Omental fat pad (tissue), 3 donors: ENCODE measurements at regions not wholly inside any gene's neighbourhood (a gene's known extent, or its start where the extent isn't known, plus 50 kb on each side); places are given as distances from the start of the nearest gene placed in this dataset.

ENCODE experiments used
- ATAC-seq: fragments of 150-250 bp; one replicate; pipeline ENCODE4 v1.9.1; 2016; ENCODE audit warnings: mild to moderate bottlenecking, moderate library complexity; ENCODE audit not compliant: low FRiP score
- DNase-seq: peaks from one replicate; pipeline ENCODE4 v3.0.0-alpha.2; 2019; ENCODE audit warnings: low spot score
- TF ChIP-seq, protein P1 (sequence below), 3 donors: fragments of 450-650 bp; IDR thresholded peaks; one replicate each; pipeline ENCODE4 v1.5.1; 2016 to 2017; ENCODE audit warnings: antibody characterized with exemption in 3 of 3, mild to moderate bottlenecking in 3 of 3, moderate library complexity in 2 of 3

DNA sequence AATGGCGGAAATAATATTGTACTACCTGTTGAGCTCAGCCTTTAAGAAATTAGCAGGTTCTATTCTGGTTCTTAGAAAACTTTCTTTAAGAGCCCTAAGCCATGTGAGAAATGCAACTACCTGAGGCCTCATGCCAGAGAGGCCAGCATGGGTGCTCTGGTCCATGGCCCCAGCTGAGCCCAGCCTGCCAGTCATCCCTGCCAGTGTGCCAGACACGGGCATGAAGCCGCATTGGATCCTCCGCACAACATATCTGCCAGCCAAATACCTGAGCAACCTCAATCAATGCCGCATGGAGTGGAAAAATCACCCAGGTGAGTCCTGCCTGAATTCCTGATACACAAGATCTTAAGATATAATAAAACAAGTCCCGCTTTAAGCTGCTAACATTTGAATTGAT lies 91.8 kb downstream of the C21orf91 start:
- TF ChIP-seq, protein P1, sequence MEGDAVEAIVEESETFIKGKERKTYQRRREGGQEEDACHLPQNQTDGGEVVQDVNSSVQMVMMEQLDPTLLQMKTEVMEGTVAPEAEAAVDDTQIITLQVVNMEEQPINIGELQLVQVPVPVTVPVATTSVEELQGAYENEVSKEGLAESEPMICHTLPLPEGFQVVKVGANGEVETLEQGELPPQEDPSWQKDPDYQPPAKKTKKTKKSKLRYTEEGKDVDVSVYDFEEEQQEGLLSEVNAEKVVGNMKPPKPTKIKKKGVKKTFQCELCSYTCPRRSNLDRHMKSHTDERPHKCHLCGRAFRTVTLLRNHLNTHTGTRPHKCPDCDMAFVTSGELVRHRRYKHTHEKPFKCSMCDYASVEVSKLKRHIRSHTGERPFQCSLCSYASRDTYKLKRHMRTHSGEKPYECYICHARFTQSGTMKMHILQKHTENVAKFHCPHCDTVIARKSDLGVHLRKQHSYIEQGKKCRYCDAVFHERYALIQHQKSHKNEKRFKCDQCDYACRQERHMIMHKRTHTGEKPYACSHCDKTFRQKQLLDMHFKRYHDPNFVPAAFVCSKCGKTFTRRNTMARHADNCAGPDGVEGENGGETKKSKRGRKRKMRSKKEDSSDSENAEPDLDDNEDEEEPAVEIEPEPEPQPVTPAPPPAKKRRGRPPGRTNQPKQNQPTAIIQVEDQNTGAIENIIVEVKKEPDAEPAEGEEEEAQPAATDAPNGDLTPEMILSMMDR (IDR thresholded peaks at IDR 0.05), result no peak
- DNase-seq (no peak), ATAC-seq (no peak)

DNA sequence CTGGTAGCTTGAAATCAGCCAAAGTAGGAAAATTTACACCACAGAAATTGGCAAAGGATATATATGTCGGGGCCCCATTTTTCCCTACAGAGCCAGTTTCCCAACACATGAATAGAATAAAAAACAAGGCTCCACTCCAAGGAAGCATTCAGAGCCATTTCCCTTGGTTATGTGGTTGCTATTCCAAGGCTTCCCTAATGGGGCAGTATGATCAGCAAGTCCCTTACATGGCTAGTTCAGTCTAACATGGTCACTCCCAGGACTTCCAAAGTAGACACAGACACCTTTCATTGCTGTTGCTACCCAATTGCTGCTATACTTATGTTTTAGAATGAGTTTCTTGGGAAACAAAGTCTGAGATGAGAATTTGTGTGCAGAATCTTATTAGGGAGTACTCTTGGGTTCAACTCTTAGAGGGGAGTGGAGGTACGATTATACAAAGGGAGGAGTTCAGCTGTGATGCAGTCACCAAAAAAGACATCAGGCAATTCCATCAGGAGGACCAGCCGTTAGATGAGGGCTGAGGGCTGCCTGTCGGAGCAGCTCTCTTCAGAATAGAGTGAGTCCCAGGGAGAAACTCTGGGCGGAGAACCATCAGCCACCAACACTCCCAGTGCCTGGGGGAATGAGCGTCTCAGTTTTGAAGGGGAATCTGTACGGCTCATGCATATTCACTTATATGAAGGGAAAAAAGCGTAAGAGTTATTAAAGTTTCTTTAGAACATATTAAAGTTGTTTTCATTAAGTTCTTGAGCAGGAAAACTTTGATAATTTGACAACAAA lies 92.9 kb downstream of the C21orf91 start:
- DNase-seq, result no peak
- no peak for ATAC-seq
- TF ChIP-seq, protein P1 (IDR thresholded peaks at IDR 0.05), result no peak

DNA sequence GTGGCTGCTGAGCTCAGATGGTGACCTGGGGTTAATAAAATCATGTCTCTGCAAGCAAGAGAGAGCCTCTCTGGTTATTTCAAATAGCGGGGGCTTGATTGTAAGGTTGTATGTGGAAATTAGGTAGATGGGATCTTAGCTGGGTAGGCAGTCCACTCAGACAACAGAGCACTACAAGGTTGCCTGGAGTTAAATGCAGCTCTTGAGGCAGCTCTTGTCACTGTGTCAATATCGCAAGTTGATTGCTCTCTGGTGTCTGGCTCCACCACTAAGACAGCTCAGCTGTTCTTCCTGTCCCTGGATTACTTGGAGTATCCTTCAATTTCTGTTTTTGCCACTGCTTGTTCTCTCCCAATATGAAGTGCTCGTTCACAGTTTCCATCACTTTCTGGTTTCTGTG lies 93.8 kb downstream of the C21orf91 start:
- DNase-seq (no peak), ATAC-seq (no peak)
- TF ChIP-seq, protein P1 (IDR thresholded peaks at IDR 0.05), result no peak

DNA sequence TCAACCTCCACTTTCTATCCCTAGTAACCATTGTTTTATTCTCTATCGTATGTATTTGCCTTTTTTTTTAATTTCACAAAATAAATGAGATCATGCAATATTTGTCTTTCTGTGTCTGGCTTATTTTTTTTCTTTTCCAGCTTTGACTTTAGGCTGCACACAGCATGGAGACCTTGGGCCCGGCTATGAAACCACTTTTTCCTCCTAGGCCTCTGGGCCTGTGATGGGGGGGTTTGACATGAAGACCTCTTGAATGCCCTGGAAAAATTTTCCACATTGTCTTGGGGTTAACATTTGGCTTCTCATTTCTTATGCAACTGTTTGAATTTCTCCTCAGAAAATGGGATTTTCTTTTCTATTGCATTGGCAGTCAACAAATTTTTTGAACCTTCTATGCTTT lies 100.2 kb upstream of the BTG3 start:
- no peak for ATAC-seq
- TF ChIP-seq, protein P1 (IDR thresholded peaks at IDR 0.05), result no peak
- no peak for DNase-seq

DNA sequence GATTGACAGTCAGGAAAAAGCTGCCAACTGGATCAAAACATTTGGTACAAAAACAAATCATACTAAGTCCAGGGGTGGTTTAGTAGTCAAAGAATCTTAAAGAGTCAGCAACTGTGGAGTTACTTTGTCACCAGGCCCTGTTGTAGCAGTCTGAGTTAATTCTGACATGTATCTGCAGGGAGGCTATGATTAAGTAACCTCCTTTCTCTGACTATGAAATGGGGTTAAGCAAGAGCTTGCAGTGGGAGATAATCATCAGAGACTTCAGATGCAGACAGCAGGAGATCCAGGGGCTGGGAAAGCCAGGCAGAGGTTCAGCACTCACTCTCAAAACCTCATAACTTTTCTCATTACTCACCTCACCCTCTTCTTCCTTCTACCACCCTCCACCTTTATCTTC lies 99.2 kb upstream of the BTG3 start:
- DNase-seq (no peak), ATAC-seq (no peak)
- TF ChIP-seq, protein P1 (IDR thresholded peaks at IDR 0.05), result no peak

DNA sequence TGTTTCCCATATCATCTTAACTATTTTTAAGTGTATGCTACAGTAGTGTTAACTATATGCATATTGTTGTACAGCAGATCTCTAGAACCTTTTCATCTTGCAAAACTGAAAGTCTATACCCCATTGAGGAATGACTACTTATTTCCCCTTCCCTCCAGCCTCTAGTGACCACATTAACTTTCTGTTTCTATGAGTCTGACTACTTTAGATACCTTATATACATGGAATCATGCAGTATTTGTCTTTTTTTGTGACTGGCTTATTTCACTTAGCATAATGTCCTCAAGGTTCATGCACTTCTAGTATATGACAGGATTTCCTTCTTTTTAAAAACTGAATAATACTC lies 96.5 kb upstream of the BTG3 start:
- ATAC-seq, result no peak
- no peak for DNase-seq
- TF ChIP-seq, protein P1 (IDR thresholded peaks at IDR 0.05), result no peak

DNA sequence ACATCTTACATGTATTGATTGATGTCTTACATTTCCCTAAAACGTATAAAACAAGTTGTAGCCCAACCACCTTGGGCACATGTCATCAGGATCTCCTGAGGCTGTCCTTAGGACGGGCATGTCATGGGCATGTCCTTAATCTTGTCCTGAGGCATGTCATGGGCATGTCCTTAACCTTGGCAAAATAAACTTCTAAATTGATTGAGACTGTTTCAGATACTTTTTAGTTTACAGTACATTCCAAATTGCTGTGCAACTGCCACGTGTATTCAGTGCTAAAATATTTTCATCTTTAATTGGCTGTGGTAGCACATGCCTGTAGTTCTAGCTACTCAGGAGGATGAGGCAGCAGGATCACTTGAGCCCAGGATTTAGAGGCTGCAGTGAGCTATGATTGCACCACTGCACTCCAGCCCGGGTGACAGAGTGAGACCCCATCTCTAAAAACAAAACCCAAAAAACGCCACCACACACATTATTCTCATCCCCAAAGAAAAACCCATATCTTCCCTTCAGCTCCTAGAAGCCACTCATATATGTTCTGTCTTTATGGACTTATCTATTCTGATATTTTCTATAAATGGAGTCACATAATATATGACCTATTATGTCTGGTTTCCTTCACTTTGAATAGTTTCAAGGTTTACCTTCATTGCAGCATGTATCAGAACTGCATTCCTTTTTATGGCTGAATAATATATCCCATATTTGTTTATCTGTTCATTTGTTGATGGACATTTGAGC lies 96.0 kb upstream of the BTG3 start:
- TF ChIP-seq, protein P1 (IDR thresholded peaks at IDR 0.05), result no peak
- ATAC-seq (no peak), DNase-seq (no peak)
